GM12878 (cell line): ENCODE measurements at regions not wholly inside any gene's neighbourhood (a gene's known extent, or its start where the extent isn't known, plus 50 kb on each side); places are given as distances from the start of the nearest gene placed in this dataset.
"Not testable (repeated sequence)": the region's sequence is repeated elsewhere in the genome, so short reads cannot be mapped to it uniquely, and the experiment has no call there.

Experiments
- ATAC-seq: fragments of 200-7000 bp; cut with Tn5 transposase; 3 replicates; pipeline ENCODE4 v1.9.1; 2020; ENCODE audit warnings: mild to moderate bottlenecking, moderate library complexity
- BruUV-seq: library from RNA; stranded (reverse); fragments of 400-500 nt; replicated peaks from 2 replicates; lab custom pipeline; 2021; lab: Mats Ljungman, UMichigan
- CTCF ChIA-PET: fragments of 300-600 bp; sonication (Branson Sonifier 250); formaldehyde crosslinking; extraction: SDS; loops from one replicate; lab custom pipeline; 2021; ENCODE audit warnings: inconsistent platforms; lab: Yijun Ruan, JAX
- POLR2A ChIA-PET: fragments of 350-600 bp; formaldehyde crosslinking; extraction: SDS; loops from one replicate; lab custom pipeline; 2021; ENCODE audit warnings: inconsistent platforms; lab: Charles Lee
- RAD21 ChIA-PET: fragments of 300-600 bp; sonication (Branson Sonifier 250); formaldehyde crosslinking; loops from one replicate; lab custom pipeline; 2023; ENCODE audit warnings: antibody characterized with exemption; ENCODE audit not compliant: unreplicated experiment; lab: Charles Lee
- SMC1A ChIA-PET: fragments of 300-600 bp; sonication (Branson Sonifier 250); formaldehyde crosslinking; loops from one replicate; lab custom pipeline; 2023; ENCODE audit not compliant: unreplicated experiment, uncharacterized antibody; lab: Charles Lee
- DNase-seq: peaks from one replicate; pipeline ENCODE4 v3.0.0-alpha.2; 2011; ENCODE audit warnings: low read depth, low spot score
- FAIRE-seq: peaks from 3 replicates; lab custom pipeline; 2011; peaks lifted over from hg19 to GRCh38; lab: Jason Lieb, UNC
- H2AFZ ChIP-seq: 2 replicates; pipeline ENCODE4 v1.6.0; 2011; ENCODE audit warnings: low read depth, low read length, control low read depth; ENCODE audit not compliant: control insufficient read depth
- H3K27ac ChIP-seq: 2 replicates; pipeline ENCODE4 v1.5.1; 2011; ENCODE audit warnings: control low read depth; ENCODE audit not compliant: control insufficient read depth, insufficient read depth
- H3K27me3 ChIP-seq, 2 experiments: replicated peaks in 1 of 2; 2 replicates each; pipeline versions ENCODE4 v1.6.0 to v1.6.1; 2011; ENCODE audit warnings: low read length in 1 of 2; ENCODE audit not compliant: control insufficient read depth in 2 of 2, insufficient read depth in 2 of 2
- H3K36me3 ChIP-seq, 2 experiments: 2 replicates each; pipeline ENCODE4 v1.5.1; 2011; ENCODE audit warnings: low read length in 1 of 2; ENCODE audit not compliant: control insufficient read depth in 2 of 2, insufficient read depth in 2 of 2
- H3K4me1 ChIP-seq: 2 replicates; pipeline ENCODE4 v1.6.1; 2011; ENCODE audit warnings: mild to moderate bottlenecking, low read length, moderate library complexity, mixed read lengths; ENCODE audit not compliant: control insufficient read depth, insufficient read depth
- H3K4me2 ChIP-seq: 2 replicates; pipeline ENCODE4 v1.6.0; 2011; ENCODE audit warnings: control low read depth; ENCODE audit not compliant: control insufficient read depth, insufficient read depth
- H3K4me3 ChIP-seq: fragments of 200-600 bp; sonication (generic); 2 replicates; pipeline ENCODE4 v1.5.1; 2016
- H3K79me2 ChIP-seq: 2 replicates; pipeline ENCODE4 v1.6.0; 2011; ENCODE audit warnings: low read length; ENCODE audit not compliant: control insufficient read depth, insufficient read depth
- H3K9ac ChIP-seq: 2 replicates; pipeline ENCODE4 v1.8.0; 2011; ENCODE audit warnings: low read length, control low read depth, mixed read lengths; ENCODE audit not compliant: control insufficient read depth, insufficient read depth
- H3K9me3 ChIP-seq: replicated peaks from 3 replicates; pipeline ENCODE4 v1.5.1; 2011; ENCODE audit warnings: mild to moderate bottlenecking, low read length; ENCODE audit not compliant: control insufficient read depth, insufficient read depth
- H4K20me1 ChIP-seq: 2 replicates; pipeline ENCODE4 v1.6.0; 2011; ENCODE audit not compliant: control insufficient read depth, insufficient read depth
- WGBS: methylation state at CpG from one replicate; pipeline ENCODE4 v1.1.6; 2016; ENCODE audit warnings: low lambda C conversion rate; ENCODE audit not compliant: insufficient replicate concordance, insufficient coverage; ENCODE audit errors: missing lambda C conversion rate; 5-methylcytosine and 5-hydroxymethylcytosine counted together
- in situ Hi-C: fragments of 300-500 bp; cut with MboI; formaldehyde crosslinking; loops from 9 replicates; pipeline ENCODE4 v1.14.3; 2018; ENCODE audit warnings: mixed read lengths
- intact Hi-C: fragments of 100-400 bp; cut with micrococcal nuclease; formaldehyde crosslinking; loops from one replicate; pipeline ENCODE4 v1.14.2; 2022; ENCODE audit not compliant: unreplicated experiment

GRCh38 chr2:87507378-87508348 lies 240.2 kb upstream of the PLGLB2 start:
- H3K9ac ChIP-seq, H3K36me3 ChIP-seq, BruUV-seq, RAD21 ChIA-PET, H3K27me3 ChIP-seq, H3K9me3 ChIP-seq, POLR2A ChIA-PET, FAIRE-seq, H3K4me1 ChIP-seq, ATAC-seq, SMC1A ChIA-PET, H2AFZ ChIP-seq, intact Hi-C loops, H3K27ac ChIP-seq, H3K4me2 ChIP-seq, CTCF ChIA-PET, H3K4me3 ChIP-seq, H4K20me1 ChIP-seq, H3K79me2 ChIP-seq, in situ Hi-C loops, DNase-seq: not testable (repeated sequence)
- 63% methylated on average over 10 of the region's 13 CpGs for WGBS

- CTCF ChIA-PET, H3K4me1 ChIP-seq, RAD21 ChIA-PET, H3K4me2 ChIP-seq, DNase-seq, H2AFZ ChIP-seq, in situ Hi-C loops, H3K79me2 ChIP-seq, H3K9me3 ChIP-seq, BruUV-seq, H3K27me3 ChIP-seq, intact Hi-C loops, FAIRE-seq, H3K9ac ChIP-seq, H3K36me3 ChIP-seq, ATAC-seq, H3K27ac ChIP-seq, H4K20me1 ChIP-seq, POLR2A ChIA-PET, SMC1A ChIA-PET, H3K4me3 ChIP-seq: not testable (repeated sequence)
- 48% methylated on average over 3 of the region's 8 CpGs for WGBS
Observed at GRCh38 chr2:87511195-87511778, 236.6 kb upstream of the PLGLB2 start.

- H3K36me3 ChIP-seq, H3K27me3 ChIP-seq, intact Hi-C loops, in situ Hi-C loops, H3K79me2 ChIP-seq, H4K20me1 ChIP-seq, CTCF ChIA-PET, H3K27ac ChIP-seq, H3K4me3 ChIP-seq, H3K4me2 ChIP-seq, DNase-seq, BruUV-seq, SMC1A ChIA-PET, H3K4me1 ChIP-seq, H2AFZ ChIP-seq, POLR2A ChIA-PET, H3K9ac ChIP-seq, H3K9me3 ChIP-seq, RAD21 ChIA-PET: not testable (repeated sequence)
- peak; percentile 17 for ATAC-seq
- WGBS, result 17% methylated on average over 2 of the region's 6 CpGs
- FAIRE-seq, result peak; percentile 47
Observed at GRCh38 chr2:87512864-87513530, 234.9 kb upstream of the PLGLB2 start.
